ENCODE measurements at regions not wholly inside any gene's neighbourhood (a gene's known extent, or its start where the extent isn't known, plus 50 kb on each side); places are given as distances from the start of the nearest gene placed in this dataset.
"Not testable (repeated sequence)": the region's sequence is repeated elsewhere in the genome, so short reads cannot be mapped to it uniquely, and the experiment has no call there.

- TF ChIP-seq CTCF, EP300, POLR2AphosphoS5, POLR2A (IDR thresholded peaks at IDR 0.05): not testable (repeated sequence)
Measured at GRCh38 chr9:78431039-78431438, 134.1 kb downstream of the PSAT1 start.
